Heart left ventricle (tissue), 16 donors: ENCODE measurements at regions not wholly inside any gene's neighbourhood (a gene's known extent, or its start where the extent isn't known, plus 50 kb on each side); places are given as distances from the start of the nearest gene placed in this dataset.

Experiments used
- ATAC-seq, 4 donors: fragments of 200-7000 bp; cut with Tn5 transposase; one replicate each; pipeline ENCODE4 v1.9.1; 2020 to 2022; ENCODE audit warnings: moderate library complexity in 4 of 4, mild to moderate bottlenecking in 3 of 4, moderate number of reproducible peaks in 1 of 4
- DNase-seq, 5 donors: peaks; one replicate each; pipeline ENCODE4 v3.0.0-alpha.2; 2020
- H3K27ac ChIP-seq, 12 donors: fragments of 200-600 bp; sonication (generic) in 4 of 12; one replicate each; pipeline versions ENCODE4 v1.5.0 to v1.8.0; 2016 to 2022; ENCODE audit warnings: mild to moderate bottlenecking in 2 of 12
- H3K27me3 ChIP-seq, 9 donors: fragments of 200-600 bp; sonication (generic) in 2 of 9; one replicate each; pipeline versions ENCODE4 v1.5.1 to v1.8.0; 2016 to 2022; ENCODE audit warnings: mild to moderate bottlenecking in 3 of 9
- H3K36me3 ChIP-seq, 9 donors: fragments of 200-600 bp; sonication (generic) in 2 of 9; one replicate each; pipeline versions ENCODE4 v1.5.0 to v1.8.0; 2018 to 2022; ENCODE audit warnings: mild to moderate bottlenecking in 2 of 9
- H3K4me1 ChIP-seq, 12 donors: fragments of 200-600 bp; sonication (generic) in 4 of 12; one replicate each; pipeline versions ENCODE4 v1.5.0 to v1.8.0; 2016 to 2022; ENCODE audit warnings: mild to moderate bottlenecking in 3 of 12
- H3K4me3 ChIP-seq, 12 donors: fragments of 200-600 bp; sonication (generic) in 4 of 12; one replicate each; pipeline versions ENCODE4 v1.5.0 to v1.8.0; 2017 to 2022; ENCODE audit warnings: mild to moderate bottlenecking in 9 of 12, moderate library complexity in 4 of 12
- H3K9me3 ChIP-seq, 12 donors: fragments of 200-600 bp; sonication (generic) in 4 of 12; one replicate each; pipeline versions ENCODE4 v1.5.0 to v1.8.0; 2016 to 2022; ENCODE audit warnings: mild to moderate bottlenecking in 1 of 12
- CTCF ChIP-seq, 12 donors: fragments of 200-600 bp; sonication (generic) in 4 of 12; IDR thresholded peaks; one replicate each; pipeline versions ENCODE4 v1.5.0 to v1.8.0; 2018 to 2022; ENCODE audit warnings: antibody characterized with exemption in 12 of 12, mild to moderate bottlenecking in 5 of 12
- POLR2A ChIP-seq, 2 donors: fragments of 450-650 bp; IDR thresholded peaks; one replicate each; pipeline ENCODE4 v1.6.1; 2017; ENCODE audit warnings: antibody characterized with exemption in 2 of 2, mild to moderate bottlenecking in 2 of 2, moderate library complexity in 2 of 2
- WGBS, 4 donors: extraction: QIAGEN DNeasy Blood & Tissue Kit in 2 of 4; methylation state at CpG; one replicate each; pipeline versions ENCODE4 v1.1.5 to v1.1.7; 2013 to 2018; 5-methylcytosine and 5-hydroxymethylcytosine counted together
- intact Hi-C, 10 donors: fragments of 100-400 bp; cut with DNase I; formaldehyde crosslinking; loops; one replicate each; pipeline versions ENCODE4 v1.11.1 to v1.14.2; 2022
- donor health status: ischemic (EF 13 %, LVEDD 7.1; RV severe dilation, severe dysfunction).
- donor health status: healthy with polysubstance abuse.
- donor health status: DM: no; HTN: yes; CAD: no.
- donor health status: DM: no; HTN: no; CAD: no.
- donor health status: ischemic (EF 25% LVEDD 6.9; RV normal size, moderate dysfunction).
- donor health status: ischemic (EF 25% LVEDD 5.7; RV mildly dilated, moderate dysfunction).
- donor health status: healthy.
- donor health status: DM: yes; HTN: yes; CAD: no.
- donor health status: ischemic (EF 35%, LVEDD 5.7; RV mildly dilated, moderate dysfunction).
- donor health status: nonischemic (EF 11% LVEDD 7.7; RV severe dilation, severe dysfunction).
- donor health status: DM: yes; HTN: yes; CAD: no.
- donor health status: PGD.
- donor health status: ischemic (EF 29% LVEDD 5.4; RV normal size, mild dysfunction).
- donor health status: nonischemic (EF 23%, LVEDD 6.1; RV moderate dilation, normal function).

GRCh38 chr12:4089121-4089606 lies 184.4 kb upstream of the CCND2 start:
- intact Hi-C loops = no loop called here
- Histone ChIP-seq H3K9me3 (no peaks in the 10 kb centered on the region), H3K36me3 (no peaks in the 10 kb centered on the region), H3K27ac (peak overlapping the region in 2 of 12 donors; percentile 24 to 42), H3K27me3 (peaks cover 0 to 8% (median 0%) of the 10 kb centered on the region in 9 donors), H3K4me1 (peaks cover 0 to 5% (median 0%) of the 10 kb centered on the region in 12 donors), H3K4me3 (no peak overlapping the region)
- 39 to 66% (median 60%) methylated on average over 5 of the region's 5 CpGs for WGBS, 4 donors
- ATAC-seq (peak in 1 of 4 donors; percentile 24), DNase-seq (peak in 1 of 5 donors; percentile 14)
- TF ChIP-seq CTCF (IDR thresholded peaks at IDR 0.05) = no peak
- TF ChIP-seq POLR2A (IDR thresholded peaks at IDR 0.05) = no peak

- TF ChIP-seq CTCF (IDR thresholded peaks at IDR 0.05) = no peak
- no peak for TF ChIP-seq POLR2A (IDR thresholded peaks at IDR 0.05)
- intact Hi-C loops = no loop called here
- Histone ChIP-seq H3K36me3 (no peaks in the 10 kb centered on the region), H3K4me3 (no peak overlapping the region), H3K27me3 (peaks cover 0 to 8% (median 0%) of the 10 kb centered on the region in 9 donors), H3K27ac (peak overlapping the region in 2 of 12 donors; percentile 18 to 42), H3K4me1 (peaks cover 0 to 5% (median 0%) of the 10 kb centered on the region in 12 donors), H3K9me3 (no peaks in the 10 kb centered on the region)
- DNase-seq (no peak), ATAC-seq (no peak)
- WGBS, 4 donors = 92 to 97% (median 94%) methylated on average over 9 of the region's 9 CpGs
These were observed 185.1 kb upstream of the CCND2 start for GRCh38 chr12:4088451-4088850.

GRCh38 chr12:4086481-4086880 lies 187.1 kb upstream of the CCND2 start:
- no peak overlapping the region for H3K4me3 ChIP-seq
- intact Hi-C loops = no loop called here
- WGBS, 4 donors = 47 to 72% (median 57%) methylated on average over 1 of the region's 1 CpG
- peaks cover 0 to 4% (median 0%) of the 10 kb centered on the region in 9 donors for H3K27me3 ChIP-seq
- H3K9me3 ChIP-seq = no peaks in the 10 kb centered on the region
- no peak for ATAC-seq
- H3K27ac ChIP-seq = no peak overlapping the region
- no peak for DNase-seq
- no peaks in the 10 kb centered on the region for H3K36me3 ChIP-seq
- TF ChIP-seq CTCF (IDR thresholded peaks at IDR 0.05) = no peak
- H3K4me1 ChIP-seq = peaks cover 0 to 1% (median 0%) of the 10 kb centered on the region in 12 donors

DNA sequence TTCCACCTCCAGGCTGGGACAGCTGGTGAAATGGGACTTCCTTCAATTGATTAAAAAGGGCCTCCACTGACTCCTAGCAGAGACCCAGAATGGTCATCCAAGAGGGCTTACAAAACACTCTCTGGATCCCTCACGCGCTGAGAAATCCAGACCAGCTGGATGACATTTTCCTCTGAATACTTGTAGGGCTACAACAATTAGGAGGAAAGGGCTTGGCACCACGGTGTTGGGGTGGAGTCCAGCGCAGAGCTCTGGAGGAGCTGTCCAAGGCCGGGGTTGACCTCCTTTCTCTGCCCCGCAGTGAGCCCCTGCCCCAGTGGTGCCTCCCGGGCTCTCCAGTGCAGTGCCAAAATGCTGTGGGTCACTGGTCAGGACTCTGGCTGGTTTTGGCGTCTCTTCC lies 189.0 kb upstream of the CCND2 start:
- H3K36me3 ChIP-seq = no peaks in the 10 kb centered on the region
- intact Hi-C loops = no loop called here
- H3K4me3 ChIP-seq = no peak overlapping the region
- no peaks in the 10 kb centered on the region for H3K9me3 ChIP-seq
- TF ChIP-seq POLR2A (IDR thresholded peaks at IDR 0.05) (no peak), CTCF (IDR thresholded peaks at IDR 0.05) (no peak)
- no peaks in the 10 kb centered on the region for H3K4me1 ChIP-seq
- DNase-seq (no peak), ATAC-seq (no peak)
- no peaks in the 10 kb centered on the region for H3K27me3 ChIP-seq
- H3K27ac ChIP-seq = no peak overlapping the region
- 74 to 80% (median 77%) methylated on average over 8 of the region's 8 CpGs for WGBS, 4 donors
